ENCODE measurements at regions not wholly inside any gene's neighbourhood (a gene's known extent, or its start where the extent isn't known, plus 50 kb on each side); places are given as distances from the start of the nearest gene placed in this dataset.

- TF ChIP-seq CTCF (IDR thresholded peaks at IDR 0.05; ENCODE audit: low read depth, low read length, poor library complexity, severe bottlenecking) (no peak), EZH2phosphoT487 (IDR thresholded peaks at IDR 0.05; ENCODE audit: borderline replicate concordance, low read length) (no peak)
Observed at GRCh38 chr7:106781007-106781406, 84.1 kb upstream of the PIK3CG start.

GRCh38 chr7:106781828-106782544 lies 83.1 kb upstream of the PIK3CG start:
- Histone ChIP-seq H4K20me1 (ENCODE audit: control insufficient read depth, insufficient read depth, low read depth, low read length) (no peaks in the 10 kb centered on the region), H3K4me3 (ENCODE audit: low read length) (no peak overlapping the region), H3K27ac (ENCODE audit: low read depth, low read length) (no peak overlapping the region), H3K36me3 (ENCODE audit: control insufficient read depth, low read length) (no peaks in the 10 kb centered on the region), H3F3A (ENCODE audit: control insufficient read depth, insufficient read depth) (no peaks in the 10 kb centered on the region), H3K4me1 (ENCODE audit: control insufficient read depth, low read length) (no peaks in the 10 kb centered on the region), H3K9me2 (replicated peaks; ENCODE audit: control insufficient read depth, low read length) (no peaks in the 10 kb centered on the region), H3K27me3 (ENCODE audit: control insufficient read depth, low read length) (peaks cover 4% of the 10 kb centered on the region; the same call in 1 of the 2 replicates), H3K9me3 (ENCODE audit: control insufficient read depth, insufficient read depth, low read length) (no peaks in the 10 kb centered on the region), H3K4me2 (ENCODE audit: low read length) (no peak overlapping the region), H3K79me2 (ENCODE audit: control insufficient read depth, low read length) (no peaks in the 10 kb centered on the region)
- TF ChIP-seq CTCF (IDR thresholded peaks at IDR 0.05; ENCODE audit: low read depth, low read length, poor library complexity, severe bottlenecking) (no peak), EZH2phosphoT487 (IDR thresholded peaks at IDR 0.05; ENCODE audit: borderline replicate concordance, low read length) (no peak)

More at GRCh38 chr7:106781007-106781406, 84.1 kb upstream of the PIK3CG start:
- Histone ChIP-seq H3K9me3 (ENCODE audit: control insufficient read depth, insufficient read depth, low read length) (no peaks in the 10 kb centered on the region), H3K36me3 (ENCODE audit: control insufficient read depth, low read length) (no peaks in the 10 kb centered on the region), H3K9me2 (replicated peaks; ENCODE audit: control insufficient read depth, low read length) (no peaks in the 10 kb centered on the region), H3K4me3 (ENCODE audit: low read length) (no peak overlapping the region), H3K4me2 (ENCODE audit: low read length) (no peak overlapping the region), H3K27me3 (ENCODE audit: control insufficient read depth, low read length) (peaks cover 4% of the 10 kb centered on the region; the same call in 1 of the 2 replicates), H3K79me2 (ENCODE audit: control insufficient read depth, low read length) (no peaks in the 10 kb centered on the region), H3F3A (ENCODE audit: control insufficient read depth, insufficient read depth) (no peaks in the 10 kb centered on the region), H3K4me1 (ENCODE audit: control insufficient read depth, low read length) (no peaks in the 10 kb centered on the region), H4K20me1 (ENCODE audit: control insufficient read depth, insufficient read depth, low read depth, low read length) (no peaks in the 10 kb centered on the region), H3K27ac (ENCODE audit: low read depth, low read length) (no peak overlapping the region)

GRCh38 chr7:106783286-106783685 lies 81.8 kb upstream of the PIK3CG start:
- Histone ChIP-seq H3F3A (ENCODE audit: control insufficient read depth, insufficient read depth) (no peaks in the 10 kb centered on the region), H3K27ac (ENCODE audit: low read depth, low read length) (no peak overlapping the region), H4K20me1 (ENCODE audit: control insufficient read depth, insufficient read depth, low read depth, low read length) (no peaks in the 10 kb centered on the region), H3K27me3 (ENCODE audit: control insufficient read depth, low read length) (peaks cover 4% of the 10 kb centered on the region; the same call in 1 of the 2 replicates), H3K9me3 (ENCODE audit: control insufficient read depth, insufficient read depth, low read length) (no peaks in the 10 kb centered on the region), H3K79me2 (ENCODE audit: control insufficient read depth, low read length) (no peaks in the 10 kb centered on the region), H3K36me3 (ENCODE audit: control insufficient read depth, low read length) (no peaks in the 10 kb centered on the region), H3K4me2 (ENCODE audit: low read length) (no peak overlapping the region), H3K9me2 (replicated peaks; ENCODE audit: control insufficient read depth, low read length) (no peaks in the 10 kb centered on the region), H3K4me1 (ENCODE audit: control insufficient read depth, low read length) (no peaks in the 10 kb centered on the region), H3K4me3 (ENCODE audit: low read length) (no peak overlapping the region)
- no peak for TF ChIP-seq CTCF (IDR thresholded peaks at IDR 0.05; ENCODE audit: low read depth, low read length, poor library complexity, severe bottlenecking)
- TF ChIP-seq EZH2phosphoT487 (IDR thresholded peaks at IDR 0.05; ENCODE audit: borderline replicate concordance, low read length) = no peak

Measured in DOHH2 (cell line).